Neural progenitor cell (in vitro differentiated cells): ENCODE measurements at regions not wholly inside any gene's neighbourhood (a gene's known extent, or its start where the extent isn't known, plus 50 kb on each side); places are given as distances from the start of the nearest gene placed in this dataset.

Source experiments
- EZH2 ChIP-seq: fragments of 200-600 bp; sonication (generic); IDR thresholded peaks from 2 replicates; pipeline ENCODE4 v1.6.1; 2017; ENCODE audit warnings: antibody characterized with exemption, mild to moderate bottlenecking, moderate library complexity
- EZH2phosphoT487 ChIP-seq: fragments of 200-600 bp; sonication (generic); IDR thresholded peaks from 2 replicates; pipeline ENCODE4 v1.6.1; 2017; ENCODE audit warnings: antibody characterized with exemption
- TF ChIP-seq, protein P1 (sequence below): fragments of 200-600 bp; sonication (generic); IDR thresholded peaks from 2 replicates; pipeline ENCODE4 v1.5.1; 2017; ENCODE audit warnings: antibody characterized with exemption, mild to moderate bottlenecking

DNA sequence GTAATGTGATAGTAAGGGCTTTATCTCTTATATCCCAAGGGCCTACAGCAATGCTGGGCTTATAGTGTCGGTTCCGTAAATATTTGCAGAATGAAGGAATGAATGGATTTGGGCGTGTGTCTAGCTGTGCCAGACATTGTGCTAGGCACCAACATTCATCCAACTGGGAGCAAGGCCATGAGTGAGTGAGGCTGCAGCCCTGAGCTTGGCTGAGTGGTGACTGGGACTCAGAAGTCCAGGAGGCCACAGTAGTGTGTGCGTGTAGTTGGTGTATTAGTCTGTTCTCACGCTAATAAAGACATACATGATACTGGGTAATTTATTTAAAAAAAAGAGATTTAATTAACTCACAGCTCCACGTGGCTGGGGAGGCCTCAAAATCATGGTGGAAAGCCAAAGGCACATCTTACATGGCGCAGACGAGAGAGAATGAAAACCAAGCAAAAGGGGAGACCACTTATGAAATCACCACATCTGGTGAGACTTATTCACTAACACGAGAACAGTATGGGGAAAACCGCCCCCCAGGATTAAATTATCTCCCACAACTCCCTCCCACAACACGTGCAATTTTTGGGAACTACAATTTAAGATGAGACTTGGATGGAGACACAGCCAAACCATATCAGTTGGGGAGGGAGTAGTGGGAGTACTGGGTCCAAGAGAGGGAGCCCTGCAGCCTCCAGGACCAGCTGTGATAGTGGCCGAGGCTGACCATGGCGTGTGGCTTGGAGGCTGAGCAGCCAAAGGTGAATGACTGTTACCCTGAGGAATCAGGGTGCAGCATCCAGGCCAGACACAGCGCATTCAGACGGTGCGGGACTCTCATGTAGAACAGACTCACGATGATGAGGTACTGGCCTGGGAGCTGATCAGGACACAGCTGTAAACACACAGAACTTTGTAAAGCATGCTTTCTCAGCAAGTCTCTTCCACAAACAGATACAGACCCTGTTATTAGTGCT lies 104.6 kb downstream of the TEX26 start:
- TF ChIP-seq EZH2: no peak
- TF ChIP-seq, protein P1, sequence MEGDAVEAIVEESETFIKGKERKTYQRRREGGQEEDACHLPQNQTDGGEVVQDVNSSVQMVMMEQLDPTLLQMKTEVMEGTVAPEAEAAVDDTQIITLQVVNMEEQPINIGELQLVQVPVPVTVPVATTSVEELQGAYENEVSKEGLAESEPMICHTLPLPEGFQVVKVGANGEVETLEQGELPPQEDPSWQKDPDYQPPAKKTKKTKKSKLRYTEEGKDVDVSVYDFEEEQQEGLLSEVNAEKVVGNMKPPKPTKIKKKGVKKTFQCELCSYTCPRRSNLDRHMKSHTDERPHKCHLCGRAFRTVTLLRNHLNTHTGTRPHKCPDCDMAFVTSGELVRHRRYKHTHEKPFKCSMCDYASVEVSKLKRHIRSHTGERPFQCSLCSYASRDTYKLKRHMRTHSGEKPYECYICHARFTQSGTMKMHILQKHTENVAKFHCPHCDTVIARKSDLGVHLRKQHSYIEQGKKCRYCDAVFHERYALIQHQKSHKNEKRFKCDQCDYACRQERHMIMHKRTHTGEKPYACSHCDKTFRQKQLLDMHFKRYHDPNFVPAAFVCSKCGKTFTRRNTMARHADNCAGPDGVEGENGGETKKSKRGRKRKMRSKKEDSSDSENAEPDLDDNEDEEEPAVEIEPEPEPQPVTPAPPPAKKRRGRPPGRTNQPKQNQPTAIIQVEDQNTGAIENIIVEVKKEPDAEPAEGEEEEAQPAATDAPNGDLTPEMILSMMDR: no peak
- no peak for TF ChIP-seq EZH2phosphoT487
